IPS-NIHi7 (cell line): ENCODE measurements at regions not wholly inside any gene's neighbourhood (a gene's known extent, or its start where the extent isn't known, plus 50 kb on each side); places are given as distances from the start of the nearest gene placed in this dataset.
A peak's percentile ranks its signal among the peaks of the same experiment; 100 is the strongest.
"Not testable (repeated sequence)": the region's sequence is repeated elsewhere in the genome, so short reads cannot be mapped to it uniquely, and the experiment has no call there.

Experiments
- DNase-seq: peaks from one replicate; pipeline ENCODE4 v3.0.0; 2012; ENCODE audit warnings: mixed read lengths; ENCODE audit errors: extremely low spot score

DNA sequence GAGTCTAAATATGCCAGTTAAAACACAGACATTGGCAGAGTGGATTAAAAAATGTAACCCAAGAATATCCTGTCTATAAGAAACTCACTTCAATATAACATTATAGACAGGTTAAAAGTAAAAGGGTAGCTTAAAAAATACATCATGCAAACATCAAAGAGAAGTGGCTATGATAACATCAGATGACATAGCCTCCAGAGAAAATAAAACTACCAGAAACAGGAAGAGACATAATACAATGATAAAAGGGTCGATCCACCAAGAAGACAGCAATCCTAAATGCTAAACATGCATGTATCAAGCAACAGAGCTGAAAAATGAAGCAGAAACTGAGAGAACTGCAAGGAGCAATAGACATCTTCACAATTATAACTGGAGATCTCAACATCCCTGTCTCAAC is 190.2 kb upstream of the NR5A2 start:
- no peak for DNase-seq

DNA sequence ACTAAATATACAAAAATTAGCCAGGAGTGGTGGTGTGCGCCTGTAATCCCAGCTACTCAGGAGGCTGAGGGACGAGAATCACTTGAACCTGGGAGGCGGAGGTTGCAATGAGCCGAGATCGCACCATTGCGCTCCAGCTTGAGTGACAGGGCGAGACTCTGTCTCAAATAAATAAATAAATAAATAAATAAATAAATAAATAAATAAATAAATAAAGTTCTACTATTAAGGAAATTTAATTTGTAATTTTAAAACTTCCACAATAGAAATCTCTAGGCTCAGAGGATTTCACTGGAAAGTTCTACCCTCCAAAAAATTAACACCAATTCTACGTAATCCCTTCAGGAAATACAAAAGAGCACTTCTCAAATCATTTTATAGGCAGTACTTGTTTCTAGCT is 187.9 kb upstream of the NR5A2 start:
- DNase-seq: not testable (repeated sequence)

DNA sequence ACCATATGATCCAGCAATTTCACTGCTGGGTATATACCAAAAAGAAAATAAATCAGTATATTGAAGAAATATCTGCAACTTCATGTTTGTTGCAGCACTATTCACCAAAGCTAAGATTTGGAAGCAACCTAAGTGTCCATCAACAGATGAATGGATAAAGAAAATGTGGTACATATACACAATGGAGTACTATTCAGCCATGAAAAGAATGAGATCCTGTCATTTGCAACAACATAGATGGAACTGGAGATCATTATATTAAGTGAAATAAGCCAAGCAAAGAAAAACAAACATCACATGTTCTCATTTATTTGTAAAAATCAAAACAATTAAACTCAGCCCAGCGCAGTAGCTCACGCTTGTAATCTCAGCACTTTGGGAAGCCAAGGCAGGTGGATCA is 184.4 kb upstream of the NR5A2 start:
- not testable (repeated sequence) for DNase-seq

DNA sequence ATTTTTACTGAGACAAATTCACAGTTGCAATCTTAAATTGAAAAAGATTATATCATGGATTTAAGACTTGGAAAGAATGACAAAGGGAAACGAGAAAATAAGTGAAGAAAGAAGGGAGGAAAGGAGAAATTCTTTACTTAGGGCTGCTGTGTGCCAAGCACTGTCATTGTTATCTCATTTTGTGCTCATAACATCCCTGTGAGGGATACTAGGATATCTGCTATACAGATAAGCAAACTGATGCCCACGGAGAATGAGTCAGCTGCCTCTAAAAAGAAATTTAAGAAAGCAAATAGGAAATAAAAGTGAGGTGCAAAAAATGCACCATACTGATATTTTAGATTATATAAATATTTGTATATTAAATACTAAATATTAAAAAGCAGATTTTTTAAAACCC is 183.6 kb upstream of the NR5A2 start:
- no peak for DNase-seq

DNA sequence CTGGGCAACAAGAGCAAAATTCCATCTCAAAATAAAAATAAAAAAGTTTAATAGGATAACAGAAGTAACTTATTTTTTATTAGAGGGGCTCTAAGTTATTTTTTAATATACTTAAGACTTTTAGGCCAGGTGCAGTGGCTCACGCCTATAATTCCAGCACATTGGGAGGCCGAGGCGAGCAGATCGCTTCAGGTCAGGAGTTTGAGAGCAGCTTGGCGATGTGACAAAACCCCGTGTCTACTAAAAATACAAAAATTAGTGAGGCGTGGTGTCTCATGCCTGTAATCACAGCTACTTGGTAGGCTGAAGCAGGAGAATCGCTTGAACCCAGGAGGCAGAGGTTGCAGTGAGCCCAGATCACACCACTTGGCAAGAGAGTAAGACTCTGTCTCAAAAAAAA is 180.5 kb upstream of the NR5A2 start:
- DNase-seq: no peak

DNA sequence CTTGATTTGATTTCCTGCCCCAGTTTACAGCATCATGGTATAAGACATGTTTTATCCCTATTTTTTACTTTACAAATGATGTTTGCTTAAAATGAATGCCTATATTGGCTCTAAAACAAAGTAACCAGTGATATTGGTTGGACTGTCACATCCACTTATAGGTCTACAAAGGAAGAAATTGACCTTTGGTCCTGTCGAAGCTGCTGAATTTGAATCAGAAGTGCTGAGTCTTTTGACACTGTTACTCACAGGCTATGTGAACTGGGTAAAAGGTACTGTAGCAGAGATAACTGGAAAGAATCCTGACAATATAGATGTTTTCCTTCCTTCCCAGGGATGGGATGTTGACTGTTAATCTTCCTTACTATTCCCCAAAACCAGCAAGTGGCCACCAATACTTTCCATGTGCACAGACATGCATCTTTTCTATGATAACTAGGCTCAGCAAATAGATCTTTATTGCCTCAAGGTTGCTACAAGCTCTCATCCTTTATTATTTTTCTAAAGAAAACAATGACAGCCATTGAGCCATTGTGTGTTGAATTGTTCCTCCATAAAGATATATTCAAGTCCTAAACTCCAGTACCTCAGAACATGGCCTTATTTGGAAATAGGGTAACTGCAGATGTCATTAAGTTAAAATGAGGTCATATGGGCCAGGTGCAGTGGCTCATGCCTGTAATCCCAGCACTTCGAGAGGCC is 175.9 kb upstream of the NR5A2 start:
- no peak for DNase-seq

DNA sequence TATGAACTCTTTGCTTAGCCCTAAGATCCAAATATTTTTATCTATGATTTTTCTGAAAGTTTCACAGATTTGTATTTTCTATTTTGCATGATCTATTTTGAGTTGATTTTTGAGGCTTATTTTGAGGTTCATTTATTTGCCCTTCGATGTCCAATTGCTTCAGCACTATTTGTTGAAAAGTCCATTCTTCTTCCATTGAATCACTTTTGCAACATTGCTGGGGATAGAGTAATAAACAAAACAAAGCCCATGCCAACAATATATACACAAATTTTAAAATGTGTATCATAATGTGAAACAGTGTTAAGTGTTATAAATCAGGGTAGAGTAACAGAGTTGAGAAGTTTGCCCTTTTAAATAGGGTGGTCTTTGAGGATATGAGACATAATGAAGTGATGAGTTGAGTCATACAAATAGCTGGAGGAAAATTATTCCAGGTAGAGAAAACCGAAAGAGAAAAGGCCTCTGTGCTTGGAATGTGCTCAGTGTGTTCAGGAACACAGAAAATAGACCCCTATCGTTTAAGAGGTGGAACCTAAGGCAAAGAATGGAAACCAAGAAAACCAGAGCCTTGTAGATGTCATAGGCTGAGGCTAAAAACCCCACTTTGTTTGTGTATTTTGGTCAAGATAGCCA is 172.7 kb upstream of the NR5A2 start:
- no peak for DNase-seq

DNA sequence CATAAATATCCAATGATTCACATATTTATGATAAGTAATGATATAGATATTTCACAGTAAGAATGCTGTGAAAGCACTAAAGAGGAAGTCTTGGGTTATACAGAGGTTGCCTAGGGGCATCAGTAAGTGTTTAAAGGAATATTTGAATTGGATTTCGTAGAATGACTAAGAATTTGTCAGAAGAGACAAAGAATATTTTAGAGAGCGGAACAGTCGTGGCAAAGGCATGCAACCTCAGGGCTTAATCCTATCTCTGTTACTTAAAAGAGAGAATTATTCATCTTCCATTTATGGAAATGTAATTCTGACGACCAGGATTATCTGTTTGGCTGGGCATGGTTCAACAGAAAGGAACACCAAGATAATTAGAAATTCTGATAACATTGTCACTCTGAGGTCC is 171.9 kb upstream of the NR5A2 start:
- DNase-seq: no peak

DNA sequence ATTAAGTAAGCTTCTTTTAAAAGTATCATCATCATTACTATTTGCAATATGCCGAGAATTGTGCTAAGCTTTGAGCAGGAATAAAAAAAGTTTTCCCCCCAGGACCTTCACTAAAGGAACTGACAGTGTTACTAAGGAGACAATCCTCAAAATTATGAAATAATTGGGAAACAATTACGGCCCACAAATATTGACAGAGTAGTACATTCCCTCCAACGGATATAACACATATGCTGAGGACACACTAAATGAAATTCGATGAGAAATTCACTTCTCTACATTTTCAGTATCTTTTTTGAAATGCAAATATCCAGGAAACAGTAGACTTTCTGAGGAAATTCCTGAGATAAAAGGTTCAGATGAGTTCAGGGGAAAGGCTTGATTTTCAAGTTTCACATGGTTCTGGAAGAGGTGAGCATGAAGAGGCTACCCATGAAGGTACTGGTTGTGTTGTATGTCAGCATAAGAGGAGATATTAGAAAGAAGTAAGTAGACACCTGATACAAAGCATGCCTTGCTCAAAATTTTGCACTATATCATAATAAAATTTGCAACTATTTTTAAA is 171.2 kb upstream of the NR5A2 start:
- DNase-seq: no peak

DNA sequence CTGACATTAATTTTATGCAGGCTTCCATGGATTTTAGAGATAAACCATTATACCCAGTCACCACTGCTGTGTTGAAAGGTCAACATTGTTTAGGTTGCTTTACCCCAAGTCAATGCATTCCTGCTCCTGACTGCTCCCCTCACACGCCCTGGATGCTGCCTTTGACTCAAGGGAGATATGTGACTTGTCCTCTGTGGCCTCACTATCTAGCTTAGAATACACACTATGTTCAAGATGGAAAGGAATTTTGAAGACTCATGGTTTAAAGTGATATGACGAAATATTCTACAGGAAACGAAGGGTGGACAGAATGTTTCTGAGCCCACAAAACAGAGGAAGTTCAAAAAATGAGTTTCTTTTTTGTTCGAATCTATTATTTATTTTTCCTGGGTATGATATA is 170.4 kb upstream of the NR5A2 start:
- DNase-seq: no peak

DNA sequence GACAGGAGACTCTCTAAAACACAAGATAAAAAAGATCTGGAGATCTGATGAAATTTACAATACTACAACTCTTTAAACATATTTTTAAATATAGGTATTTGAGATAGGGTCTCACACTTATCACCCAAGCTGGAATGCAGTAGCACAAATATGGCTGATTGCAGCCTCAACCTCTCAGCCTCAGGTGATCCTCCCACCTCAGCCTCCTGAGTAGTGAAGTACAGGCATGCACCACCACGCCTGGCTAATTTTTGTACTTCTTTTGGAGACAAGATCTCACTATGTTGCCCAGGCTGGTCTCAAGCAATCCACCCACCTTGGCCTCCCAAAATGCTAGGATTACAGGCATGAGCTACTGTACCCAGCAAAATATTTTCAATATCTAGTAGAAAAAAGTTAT is 170.0 kb upstream of the NR5A2 start:
- DNase-seq: no peak

DNA sequence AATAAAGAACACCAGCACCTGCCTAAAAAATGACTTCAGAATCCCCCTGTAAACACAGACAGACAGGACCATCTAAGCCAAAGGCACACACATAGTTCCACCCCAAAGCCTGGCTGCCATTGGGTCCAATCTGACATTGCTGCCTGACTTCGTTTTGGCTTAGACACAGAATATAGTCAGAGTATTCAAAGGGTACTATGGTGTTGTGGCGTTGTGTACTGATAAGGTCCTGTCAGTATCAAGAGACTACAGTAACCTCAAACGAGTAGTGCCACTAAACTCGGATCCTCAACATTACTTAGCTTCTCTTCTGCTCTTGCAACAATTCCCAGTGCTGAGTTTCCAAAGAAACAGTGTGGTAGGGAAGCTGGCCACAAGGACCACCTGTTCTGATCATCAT is 169.3 kb upstream of the NR5A2 start:
- DNase-seq: no peak

DNA sequence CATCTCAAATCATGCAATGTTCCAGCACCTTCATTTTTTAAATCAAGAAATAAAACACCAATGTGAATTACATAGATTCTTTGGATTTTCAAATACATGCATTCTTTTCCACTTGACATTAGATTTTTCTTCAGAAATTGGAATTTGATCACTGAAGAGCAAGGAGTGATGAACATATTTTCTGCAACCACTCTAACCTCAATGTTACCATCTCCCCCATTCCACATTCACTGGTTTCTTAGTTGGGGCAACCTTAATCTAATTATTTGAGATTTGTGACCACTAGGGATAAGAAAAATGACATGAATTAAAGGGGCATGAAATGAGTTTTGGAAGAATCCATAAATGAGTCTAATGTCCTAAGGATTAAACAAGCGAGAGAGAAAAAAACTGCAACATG is 168.7 kb upstream of the NR5A2 start:
- no peak for DNase-seq

DNA sequence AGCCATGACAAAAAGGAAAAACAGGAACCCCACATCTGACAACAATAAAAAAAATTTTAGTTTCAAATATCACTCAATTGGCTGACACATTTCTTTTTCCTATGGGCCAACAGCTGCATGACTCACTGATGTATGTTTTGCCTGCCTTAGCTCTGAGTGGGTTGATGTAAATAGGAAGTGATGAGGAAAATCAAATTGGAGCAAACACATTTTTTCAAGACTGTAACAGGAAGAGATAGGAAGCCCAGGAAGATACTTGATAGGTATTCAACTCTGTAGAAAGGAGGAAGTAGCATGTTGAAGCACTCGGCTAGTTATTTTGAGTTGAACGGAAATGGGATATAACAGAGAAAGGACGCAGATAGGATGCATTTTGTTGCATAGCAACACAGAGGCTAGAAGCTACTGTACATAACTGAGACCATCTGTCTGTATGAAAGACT is 168.0 kb upstream of the NR5A2 start:
- no peak for DNase-seq

DNA sequence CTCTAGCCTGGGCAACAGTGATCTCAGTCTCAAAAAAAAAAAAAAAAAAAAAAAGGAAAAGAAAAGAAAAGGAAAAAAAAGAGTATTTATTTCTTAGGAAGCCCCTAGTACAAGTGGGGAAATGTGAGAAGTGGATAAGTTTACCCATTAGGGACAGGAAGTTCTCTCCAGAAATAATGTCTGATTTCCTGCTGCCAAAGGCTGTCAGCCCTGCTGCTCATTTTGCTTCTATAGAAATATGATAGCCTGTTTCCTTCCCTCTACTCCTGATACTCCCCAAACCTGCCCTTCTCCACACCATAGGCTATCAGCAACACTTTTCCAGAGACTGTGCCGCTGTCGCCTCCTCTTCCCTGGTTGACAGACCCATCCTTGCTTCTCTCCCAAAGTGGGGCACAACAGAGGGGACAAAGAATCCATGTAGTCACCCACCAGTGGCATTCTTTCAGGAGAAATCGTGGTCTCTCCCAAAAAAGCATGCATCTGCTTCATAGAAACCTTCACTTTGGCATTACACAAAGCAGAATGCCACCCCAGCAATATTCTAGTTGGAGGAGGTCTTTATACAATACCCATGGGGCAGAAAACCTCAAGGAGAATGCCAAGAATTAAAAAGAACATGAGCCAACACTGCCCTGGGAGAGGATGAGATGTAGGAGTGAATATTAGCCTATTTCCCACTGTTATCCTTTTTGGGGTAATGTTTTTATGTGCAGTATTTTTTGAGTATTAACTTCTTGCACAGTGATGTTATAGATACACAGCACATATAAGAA is 166.3 kb upstream of the NR5A2 start:
- no peak for DNase-seq

DNA sequence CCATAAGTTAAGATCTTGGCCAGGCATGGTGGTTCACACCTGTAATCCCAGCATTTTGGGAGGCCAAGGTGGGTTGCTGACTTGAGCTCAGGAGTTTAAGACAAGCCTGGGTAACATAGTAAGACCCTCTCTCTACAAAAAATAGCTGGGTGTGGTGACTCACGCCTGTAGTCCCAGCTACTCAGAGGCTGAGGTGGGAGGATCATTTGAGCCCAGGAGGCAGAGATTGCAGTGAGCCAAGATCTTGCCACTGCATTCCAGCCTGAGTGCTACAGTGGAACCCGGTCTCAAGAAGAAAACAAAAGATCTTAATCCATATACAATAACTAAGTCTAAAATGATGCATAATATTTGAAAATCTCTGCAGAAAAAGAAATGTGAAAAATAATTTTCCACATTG is 165.5 kb upstream of the NR5A2 start:
- no peak for DNase-seq

DNA sequence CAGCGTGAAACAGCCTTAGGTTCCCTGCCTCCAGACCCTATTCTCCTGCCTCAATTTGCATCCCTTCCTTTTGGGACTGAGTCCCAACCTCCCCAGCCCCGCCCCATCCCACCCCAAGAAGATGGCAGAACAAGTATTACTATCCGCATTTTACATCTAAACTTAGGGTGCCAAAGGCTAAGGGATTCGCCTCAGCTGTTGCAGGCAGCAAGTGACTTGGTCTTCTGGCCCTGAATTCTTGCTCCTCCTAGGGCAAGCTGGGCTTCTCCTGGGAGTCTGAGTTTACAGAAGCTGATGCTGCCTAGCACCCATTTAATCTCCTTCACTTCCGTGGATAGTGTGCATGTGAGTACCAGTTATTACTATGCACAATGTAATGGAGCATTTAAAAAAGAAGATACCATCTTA is 161.3 kb upstream of the NR5A2 start:
- peak; percentile 20 for DNase-seq

DNA sequence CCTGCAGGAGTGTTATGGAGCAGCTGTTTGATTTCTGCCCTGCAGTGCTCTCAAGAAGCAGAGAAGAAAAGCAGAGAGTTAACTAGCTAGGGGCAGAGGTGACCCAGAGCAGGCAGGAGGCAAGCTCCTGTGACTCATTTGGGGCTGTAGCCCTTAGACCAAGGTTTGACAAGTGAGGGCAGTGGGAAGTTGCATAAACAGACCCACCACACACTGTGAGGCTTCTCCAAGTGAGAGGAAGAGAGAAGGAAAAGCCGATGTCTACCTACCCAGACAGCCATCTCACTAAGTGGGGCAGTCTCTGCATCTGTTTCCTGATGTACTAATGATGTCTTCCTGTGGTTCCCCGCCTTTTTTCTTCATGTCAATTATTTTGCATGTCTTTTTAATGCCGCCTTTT is 159.9 kb upstream of the NR5A2 start:
- peak; percentile 20 for DNase-seq

DNA sequence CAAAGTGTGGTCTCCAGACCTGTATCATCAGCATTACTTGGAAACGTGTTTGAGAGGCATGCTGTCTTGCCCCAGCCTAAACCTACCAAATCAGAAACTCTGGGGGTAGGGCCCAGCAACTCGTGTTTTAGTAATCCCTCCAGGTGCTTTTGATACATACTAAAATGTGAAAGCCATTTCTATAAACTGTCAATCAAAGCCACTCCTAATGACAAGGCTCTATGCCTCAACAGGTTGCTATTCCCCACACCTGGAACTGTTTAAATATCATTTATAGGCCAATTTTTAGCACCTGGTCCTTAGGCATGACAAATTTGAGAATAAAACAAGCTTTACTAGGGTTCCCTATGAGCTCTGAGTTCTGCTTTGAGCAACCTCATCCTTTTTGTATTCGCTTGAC is 158.7 kb upstream of the NR5A2 start:
- DNase-seq: no peak

DNA sequence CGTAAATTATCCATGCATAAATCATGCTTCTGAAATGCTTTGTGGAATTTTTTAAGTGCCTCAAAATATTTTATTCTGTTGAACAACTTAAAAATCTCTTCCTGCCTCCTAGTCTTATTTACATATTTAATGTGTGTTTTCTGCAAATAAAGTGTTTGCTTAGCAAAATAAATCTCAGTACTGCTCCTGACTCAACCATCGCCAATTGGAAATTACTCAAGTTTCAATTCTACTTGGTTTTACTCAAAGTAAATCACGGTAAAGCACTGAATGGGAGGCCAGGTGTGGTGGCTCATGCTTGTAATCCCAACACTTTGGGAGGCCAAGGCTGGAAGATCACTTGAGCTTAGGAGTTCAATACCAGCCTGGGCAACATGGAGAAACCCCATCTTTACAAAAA is 152.2 kb upstream of the NR5A2 start:
- no peak for DNase-seq

DNA sequence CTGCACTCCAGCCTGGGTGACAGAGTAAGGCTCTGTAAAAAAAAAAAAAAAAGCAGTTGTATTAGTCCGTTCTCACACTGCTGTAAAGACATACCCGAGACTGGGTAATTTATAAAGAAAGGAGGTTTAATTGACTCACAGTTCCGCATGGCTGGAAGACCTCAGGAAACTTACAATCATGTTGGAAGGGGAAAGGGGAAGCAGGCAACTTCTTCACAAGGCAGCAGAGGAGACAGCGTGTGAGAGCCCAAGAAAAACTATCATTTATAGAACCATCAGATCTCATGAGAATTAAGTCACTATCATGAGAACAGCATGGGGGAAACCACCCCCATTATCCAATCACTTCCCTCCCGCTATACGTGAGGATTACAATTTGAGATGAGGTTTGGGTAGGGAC is 151.7 kb upstream of the NR5A2 start:
- no peak for DNase-seq

DNA sequence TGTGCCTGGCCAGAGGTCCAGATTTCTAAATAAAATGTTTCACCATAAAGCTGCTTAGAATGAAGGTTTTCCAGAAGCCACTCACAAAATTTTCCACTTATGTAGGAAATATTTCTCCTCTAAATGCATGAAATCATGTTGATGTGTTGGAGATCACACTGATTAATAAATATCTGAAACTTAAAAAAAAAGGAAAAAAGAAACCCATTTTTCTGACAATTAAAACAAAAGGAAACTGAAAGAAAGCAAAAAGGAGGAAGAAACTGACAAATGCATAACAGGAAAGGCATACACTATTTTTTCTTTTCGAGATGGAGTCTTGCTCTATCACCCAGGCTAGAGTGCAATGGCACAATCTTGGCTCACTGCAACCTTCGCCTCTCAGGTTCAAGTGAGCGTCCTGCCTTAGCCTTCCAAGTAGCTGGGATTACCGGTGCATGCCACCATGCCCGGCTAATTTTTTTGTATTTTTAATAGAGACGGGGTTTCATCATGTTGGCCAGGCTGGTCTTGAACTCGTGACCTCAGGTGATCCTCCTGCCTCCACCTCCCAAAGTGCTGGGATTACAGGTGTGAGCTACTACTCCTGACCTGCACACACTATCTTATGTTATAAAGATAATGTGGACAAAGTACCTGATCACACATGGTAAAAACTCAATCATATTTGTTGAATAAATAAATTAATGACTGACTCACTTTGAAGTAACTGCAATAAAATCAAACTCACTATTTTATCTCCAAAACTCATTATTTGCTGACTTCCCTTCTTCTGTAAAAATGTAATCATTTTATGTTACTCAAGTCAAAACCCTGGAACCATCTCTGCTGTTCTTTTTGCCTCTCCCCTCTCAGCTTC is 149.8 kb upstream of the NR5A2 start:
- DNase-seq: no peak
